Panc1 (cell line): ENCODE measurements at regions not wholly inside any gene's neighbourhood (a gene's known extent, or its start where the extent isn't known, plus 50 kb on each side); places are given as distances from the start of the nearest gene placed in this dataset.

Source experiments
- ATAC-seq: fragments of 200-7000 bp; cut with Tn5 transposase; 2 replicates; pipeline ENCODE4 v1.9.1; 2020; ENCODE audit warnings: mild to moderate bottlenecking, moderate library complexity
- BruUV-seq: library from RNA; stranded (reverse); fragments of 400-500 nt; replicated peaks from 2 replicates; lab custom pipeline; 2021; lab: Mats Ljungman, UMichigan
- CTCF ChIA-PET: fragments of 300-600 bp; sonication (Branson Sonifier 250); formaldehyde crosslinking; loops from one replicate; lab custom pipeline; 2022; ENCODE audit warnings: antibody characterized with exemption; lab: Charles Lee
- POLR2A ChIA-PET: fragments of 300-600 bp; sonication (Branson Sonifier 250); formaldehyde crosslinking; loops from one replicate; lab custom pipeline; 2022; ENCODE audit warnings: antibody characterized with exemption; lab: Charles Lee
- DNase-seq: peaks from one replicate; pipeline ENCODE4 v3.0.0-alpha.2; 2010; ENCODE audit warnings: low read depth, low spot score
- H3K27ac ChIP-seq: 2 replicates; pipeline ENCODE4 v1.5.1; 2011; ENCODE audit warnings: mild to moderate bottlenecking, low read length, inconsistent platforms
- H3K27me3 ChIP-seq: fragments of 200-500 bp; sonication (Bioruptor generic); 2 replicates; pipeline ENCODE4 v1.6.0; 2014; ENCODE audit warnings: low read length, inconsistent platforms; ENCODE audit not compliant: control insufficient read depth, insufficient read depth
- H3K36me3 ChIP-seq: fragments of 200-500 bp; sonication (Bioruptor generic); 2 replicates; pipeline ENCODE4 v1.5.1; 2014; ENCODE audit warnings: inconsistent platforms, mild to moderate bottlenecking, low read length, moderate library complexity; ENCODE audit not compliant: control insufficient read depth, insufficient read depth
- H3K4me1 ChIP-seq: 2 replicates; pipeline ENCODE4 v1.5.1; 2011; ENCODE audit warnings: inconsistent platforms, mild to moderate bottlenecking, low read length, moderate library complexity; ENCODE audit not compliant: control insufficient read depth, insufficient read depth
- H3K4me3 ChIP-seq, 2 experiments: 2 replicates each; pipeline ENCODE4 v1.5.1; 2011 to 2012; ENCODE audit warnings: low read depth in 2 of 2, low read length in 2 of 2, mild to moderate bottlenecking in 2 of 2, inconsistent platforms in 1 of 2, moderate library complexity in 1 of 2
- H3K9me3 ChIP-seq: fragments of 200-500 bp; sonication (Bioruptor generic); 2 replicates; pipeline ENCODE4 v1.5.1; 2014; ENCODE audit warnings: low read depth, mild to moderate bottlenecking, inconsistent platforms, low read length, moderate library complexity; ENCODE audit not compliant: control insufficient read depth, insufficient read depth
- CTCF ChIP-seq: fragments of 450-650 bp; IDR thresholded peaks from 2 replicates; pipeline ENCODE4 v1.5.1; 2017; ENCODE audit warnings: mild to moderate bottlenecking
- POLR2AphosphoS5 ChIP-seq: IDR thresholded peaks from 2 replicates; pipeline ENCODE4 v1.6.1; 2012; ENCODE audit warnings: mild to moderate bottlenecking, low read depth, low read length, moderate library complexity
- REST ChIP-seq, 2 experiments: IDR thresholded peaks; 2 replicates each; pipeline ENCODE4 v1.6.1; 2011 to 2012; ENCODE audit warnings: low read depth in 2 of 2, control low read depth in 1 of 2, low read length in 1 of 2, mild to moderate bottlenecking in 1 of 2, moderate library complexity in 1 of 2; ENCODE audit not compliant: insufficient read depth in 1 of 2
- SIN3A ChIP-seq: IDR thresholded peaks from 2 replicates; pipeline ENCODE4 v1.6.1; 2012; ENCODE audit warnings: low read depth, mild to moderate bottlenecking, low read length, moderate library complexity, borderline replicate concordance; ENCODE audit not compliant: insufficient read depth
- TCF7L2 ChIP-seq: IDR thresholded peaks from 2 replicates; pipeline ENCODE4 v1.6.1; 2011; ENCODE audit warnings: mild to moderate bottlenecking, low read depth, low read length, inconsistent platforms
- in situ Hi-C: cut with HindIII; loops from 2 replicates; pipeline ENCODE4 v1.10.0; 2016; ENCODE audit warnings: low sequenced_read_pairs, low pct_unique_long_range_greater_than_20kb
- intact Hi-C: fragments of 100-400 bp; cut with micrococcal nuclease; formaldehyde crosslinking; loops from one replicate; pipeline ENCODE4 v1.10.0; 2022; ENCODE audit not compliant: unreplicated experiment

- no peak for DNase-seq
- H3K27me3 ChIP-seq, result no peaks in the 10 kb centered on the region
- peaks cover 6% of the 10 kb centered on the region; the same call in 1 of the 2 replicates for H3K4me1 ChIP-seq
- intact Hi-C loops, result loop anchor here (5.0 kb wide), 1 partner anchor 391 kb away; no protein-coding TSS in a partner anchor
- TF ChIP-seq SIN3A (no peak), POLR2AphosphoS5 (no peak), TCF7L2 (no peak), REST (IDR thresholded peaks at IDR 0.05; ENCODE audit: insufficient read depth in 1 of 2, low read depth in 2 of 2, low read length in 1 of 2) (no peak), CTCF (no peak)
- in situ Hi-C loops, result no loop called here
- no peak for ATAC-seq
- no peaks in the 10 kb centered on the region for H3K9me3 ChIP-seq
- no peak overlapping the region for H3K27ac ChIP-seq
- no TSS peak for BruUV-seq
- ChIA-PET POLR2A (no interaction called here), CTCF (no interaction called here)
- H3K36me3 ChIP-seq, result no peaks in the 10 kb centered on the region
- peak overlapping the region; percentile 81 to 88; a peak in 2 of 4 replicates for H3K4me3 ChIP-seq
Observed at GRCh38 chr15:26083457-26083856, 220.3 kb upstream of the ATP10A start.

- BruUV-seq, result no TSS peak
- POLR2A ChIA-PET, result no interaction called here
- peak; percentile 41; the same call in 1 of the 2 replicates for TF ChIP-seq POLR2AphosphoS5
- TF ChIP-seq SIN3A, result no peak
- TF ChIP-seq TCF7L2, result 0 out of 2 replicates have a peak, but pooled peaks have one; percentile 26
- no peak for TF ChIP-seq CTCF
- TF ChIP-seq REST (IDR thresholded peaks at IDR 0.05; ENCODE audit: insufficient read depth in 1 of 2, low read depth in 2 of 2, low read length in 1 of 2), result no peak
- peak; percentile 94 for DNase-seq
- CTCF ChIA-PET, result interaction anchor here (0.6 kb wide), 1 partner anchor 13 kb away, joined by 3 read pairs; no protein-coding TSS in a partner anchor
- Histone ChIP-seq H3K4me3 (peak overlapping the region; percentile 81 to 88), H3K4me1 (peaks cover 6% of the 10 kb centered on the region; the same call in 1 of the 2 replicates), H3K9me3 (no peaks in the 10 kb centered on the region), H3K27me3 (no peaks in the 10 kb centered on the region), H3K36me3 (no peaks in the 10 kb centered on the region), H3K27ac (peak overlapping the region; percentile 73)
- peak; percentile 99 for ATAC-seq
- in situ Hi-C loops (no loop called here), intact Hi-C loops (loop anchor here (5.0 kb wide), 1 partner anchor 390 kb away; no protein-coding TSS in a partner anchor)
Observed at GRCh38 chr15:26082221-26083109, 219.3 kb upstream of the ATP10A start.
